Epithelial cell of esophagus (primary cell): ENCODE measurements at regions not wholly inside any gene's neighbourhood (a gene's known extent, or its start where the extent isn't known, plus 50 kb on each side); places are given as distances from the start of the nearest gene placed in this dataset.
A peak's percentile ranks its signal among the peaks of the same experiment; 100 is the strongest.

Experiments used
- DNase-seq: peaks from one replicate; pipeline ENCODE4 v3.0.0; 2010; ENCODE audit warnings: low read depth
- H3K4me3 ChIP-seq: 2 replicates; pipeline ENCODE4 v1.5.1; 2011; ENCODE audit warnings: mild to moderate bottlenecking, low read length, control low read depth
- TF ChIP-seq, protein P1 (sequence below): IDR thresholded peaks from 2 replicates; pipeline ENCODE4 v1.5.1; 2011; ENCODE audit warnings: low read depth, mild to moderate bottlenecking, low read length, control low read depth, inconsistent platforms; ENCODE audit not compliant: insufficient read depth; ENCODE audit errors: missing control alignments

DNA sequence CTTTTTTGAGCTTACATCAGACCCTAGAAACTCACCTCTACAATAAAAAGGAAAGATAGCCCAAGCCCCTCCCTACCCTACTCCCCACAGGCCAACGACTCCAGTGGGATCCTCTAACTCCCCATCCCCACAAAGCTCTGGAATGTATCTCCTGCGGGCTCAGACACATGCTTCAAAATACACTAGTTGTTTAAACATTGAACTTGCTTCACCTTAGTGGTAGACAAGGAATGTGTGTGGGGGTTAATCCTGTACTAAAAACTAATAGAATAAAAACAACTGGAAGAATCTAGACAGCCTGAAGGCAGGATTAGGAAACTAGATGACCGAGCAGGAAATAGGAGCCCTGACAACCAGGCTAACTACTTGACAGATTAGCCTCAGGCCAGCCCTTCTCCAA is 211.5 kb downstream of the SUCLG1 start:
- peak; percentile 89 for DNase-seq
- no peak overlapping the region for H3K4me3 ChIP-seq
- TF ChIP-seq, protein P1, sequence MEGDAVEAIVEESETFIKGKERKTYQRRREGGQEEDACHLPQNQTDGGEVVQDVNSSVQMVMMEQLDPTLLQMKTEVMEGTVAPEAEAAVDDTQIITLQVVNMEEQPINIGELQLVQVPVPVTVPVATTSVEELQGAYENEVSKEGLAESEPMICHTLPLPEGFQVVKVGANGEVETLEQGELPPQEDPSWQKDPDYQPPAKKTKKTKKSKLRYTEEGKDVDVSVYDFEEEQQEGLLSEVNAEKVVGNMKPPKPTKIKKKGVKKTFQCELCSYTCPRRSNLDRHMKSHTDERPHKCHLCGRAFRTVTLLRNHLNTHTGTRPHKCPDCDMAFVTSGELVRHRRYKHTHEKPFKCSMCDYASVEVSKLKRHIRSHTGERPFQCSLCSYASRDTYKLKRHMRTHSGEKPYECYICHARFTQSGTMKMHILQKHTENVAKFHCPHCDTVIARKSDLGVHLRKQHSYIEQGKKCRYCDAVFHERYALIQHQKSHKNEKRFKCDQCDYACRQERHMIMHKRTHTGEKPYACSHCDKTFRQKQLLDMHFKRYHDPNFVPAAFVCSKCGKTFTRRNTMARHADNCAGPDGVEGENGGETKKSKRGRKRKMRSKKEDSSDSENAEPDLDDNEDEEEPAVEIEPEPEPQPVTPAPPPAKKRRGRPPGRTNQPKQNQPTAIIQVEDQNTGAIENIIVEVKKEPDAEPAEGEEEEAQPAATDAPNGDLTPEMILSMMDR, result no peak

DNA sequence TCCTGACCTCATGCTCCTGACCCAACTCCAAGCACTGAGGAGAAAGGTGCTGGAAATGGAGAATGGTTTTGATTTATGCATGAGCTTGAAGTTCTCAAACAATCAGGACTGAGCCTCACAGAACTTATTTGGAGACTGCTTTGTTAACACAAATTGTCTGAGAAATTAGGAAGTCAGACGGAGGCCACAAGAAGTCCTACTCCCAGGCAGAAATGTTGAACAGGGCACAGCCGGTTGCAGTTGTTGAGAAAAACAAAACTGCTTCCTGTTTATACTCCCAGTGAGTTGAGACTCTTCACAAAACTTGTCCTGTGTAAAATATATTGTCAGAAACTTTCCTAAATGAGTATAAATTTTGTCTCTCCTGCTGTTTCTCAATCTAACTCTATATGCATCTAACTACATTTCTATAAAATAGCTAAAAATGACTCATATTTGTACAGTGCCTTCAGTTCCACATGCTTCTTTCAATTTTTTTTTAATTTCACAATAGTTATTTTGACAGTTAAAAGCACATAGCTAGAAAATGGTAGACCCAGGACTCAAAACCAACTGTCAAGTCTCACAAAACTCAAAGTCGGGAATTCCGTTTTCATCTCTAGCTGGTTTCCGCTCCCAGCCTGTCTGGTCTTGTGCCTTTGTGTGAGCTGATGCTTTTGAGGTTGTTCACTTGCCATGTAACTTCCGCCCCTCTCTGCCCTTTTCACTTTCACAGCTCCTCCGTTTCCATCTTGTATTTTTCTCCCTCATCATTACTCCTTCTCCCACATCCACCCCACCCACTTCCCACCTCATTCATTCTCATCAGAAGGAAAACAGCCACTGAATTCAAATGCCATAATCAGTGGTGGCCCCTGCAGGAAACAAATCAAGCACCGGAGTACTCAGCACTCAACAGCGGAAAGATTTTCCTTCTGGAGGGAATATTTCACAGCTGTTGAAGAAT is 215.0 kb downstream of the SUCLG1 start:
- DNase-seq, result peak; percentile 47
- TF ChIP-seq, protein P1, result no peak
- no peak overlapping the region for H3K4me3 ChIP-seq

DNA sequence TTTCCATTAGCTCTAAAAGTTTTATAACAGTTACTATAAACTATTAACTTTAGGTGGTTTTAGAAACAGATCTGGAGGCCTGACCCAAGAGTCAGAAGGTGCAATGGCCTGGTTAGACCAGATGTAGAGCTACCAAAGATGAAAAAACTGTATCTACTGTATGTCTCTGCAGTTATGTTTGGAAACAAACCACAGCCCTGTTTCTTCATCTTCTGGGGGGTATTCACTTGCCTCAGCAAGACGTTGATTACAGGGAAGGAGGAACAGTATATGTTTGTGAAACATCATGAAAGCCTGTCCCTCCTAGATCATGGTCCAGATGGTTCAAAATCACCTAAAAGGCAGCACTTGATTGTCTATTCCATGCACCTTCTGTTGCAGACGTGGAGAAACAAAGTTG is 220.2 kb downstream of the SUCLG1 start:
- DNase-seq, result no peak
- no peak overlapping the region for H3K4me3 ChIP-seq
- TF ChIP-seq, protein P1, result no peak

DNA sequence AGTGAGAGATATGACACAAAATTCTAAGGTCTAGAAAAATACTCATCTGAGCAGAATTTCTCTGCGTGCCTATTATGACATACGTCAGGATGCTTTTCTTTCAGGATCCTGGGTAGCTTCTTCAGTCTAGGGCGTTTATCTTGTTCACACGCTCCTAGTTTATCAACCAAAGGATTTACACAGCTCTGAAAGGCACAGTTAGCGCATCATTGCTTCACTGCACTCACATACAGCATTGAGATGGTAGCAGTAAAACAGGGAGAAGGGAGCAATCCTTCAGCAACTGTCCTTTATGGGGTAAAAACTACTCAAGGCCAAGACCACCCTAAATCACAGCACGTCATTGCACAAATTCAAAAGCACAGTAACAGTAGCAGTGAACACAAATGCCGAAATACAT is 222.8 kb downstream of the SUCLG1 start:
- no peak overlapping the region for H3K4me3 ChIP-seq
- TF ChIP-seq, protein P1, result no peak
- DNase-seq, result no peak

DNA sequence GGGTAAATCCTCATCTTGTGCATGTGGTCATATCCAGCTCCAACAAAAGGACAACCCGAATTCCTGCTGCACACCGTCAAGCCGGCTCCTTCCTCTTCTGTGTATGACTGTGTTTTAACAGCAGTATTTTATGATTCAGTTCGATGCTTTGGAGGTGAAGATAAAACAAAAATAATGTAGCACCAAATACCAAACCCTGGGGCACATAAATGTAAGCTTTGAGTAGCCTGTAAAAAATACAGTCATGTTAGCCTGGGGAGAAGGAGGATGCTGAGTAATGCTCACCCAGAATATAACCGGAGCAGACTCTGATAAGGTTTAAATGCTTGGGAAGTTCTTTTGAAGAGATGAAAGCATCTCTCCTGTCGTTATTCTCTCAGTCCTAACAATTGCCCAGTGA is 225.0 kb downstream of the SUCLG1 start:
- H3K4me3 ChIP-seq, result no peak overlapping the region
- TF ChIP-seq, protein P1, result no peak
- DNase-seq, result peak; percentile 16

DNA sequence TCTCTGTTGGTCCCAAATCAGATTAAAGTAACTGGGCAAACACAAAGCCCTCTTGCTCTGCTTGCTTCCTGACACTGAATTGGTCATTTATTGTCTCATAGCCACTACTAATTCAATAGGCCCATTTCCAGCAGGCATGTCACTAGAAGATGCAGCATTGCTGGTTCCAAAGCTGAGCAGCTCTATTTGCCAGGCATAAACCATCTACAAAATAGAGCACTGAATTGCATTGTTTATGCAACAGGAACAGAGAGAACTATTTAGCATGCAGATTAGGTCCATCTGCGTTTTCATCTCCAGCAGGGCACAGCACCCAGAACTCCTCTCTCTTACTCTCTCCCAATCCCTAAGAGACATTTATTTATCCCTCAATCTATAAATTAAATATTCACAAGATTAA is 227.6 kb downstream of the SUCLG1 start:
- no peak for DNase-seq
- TF ChIP-seq, protein P1, result no peak
- no peak overlapping the region for H3K4me3 ChIP-seq

DNA sequence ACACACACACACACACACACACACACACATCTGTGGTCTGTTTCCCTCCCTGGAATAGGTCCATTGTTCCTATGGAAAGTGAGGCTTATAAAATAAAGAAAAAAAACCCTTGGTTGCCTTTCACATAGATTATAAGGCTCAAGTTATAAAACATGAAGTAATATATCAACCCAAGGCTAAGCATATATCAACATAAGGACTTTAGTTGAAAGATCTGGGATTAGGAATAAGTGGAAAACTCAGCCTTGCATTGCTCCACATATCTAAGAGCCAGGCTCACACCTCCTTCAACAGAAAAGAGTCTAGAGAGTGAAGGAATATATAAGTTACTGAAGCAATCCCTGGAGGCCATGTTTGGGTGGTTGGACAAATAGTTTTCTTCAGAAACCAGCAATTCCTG is 235.0 kb downstream of the SUCLG1 start:
- DNase-seq, result no peak
- no peak overlapping the region for H3K4me3 ChIP-seq
- TF ChIP-seq, protein P1, result no peak
